ENCODE measurements at regions not wholly inside any gene's neighbourhood (a gene's known extent, or its start where the extent isn't known, plus 50 kb on each side); places are given as distances from the start of the nearest gene placed in this dataset.

DNA sequence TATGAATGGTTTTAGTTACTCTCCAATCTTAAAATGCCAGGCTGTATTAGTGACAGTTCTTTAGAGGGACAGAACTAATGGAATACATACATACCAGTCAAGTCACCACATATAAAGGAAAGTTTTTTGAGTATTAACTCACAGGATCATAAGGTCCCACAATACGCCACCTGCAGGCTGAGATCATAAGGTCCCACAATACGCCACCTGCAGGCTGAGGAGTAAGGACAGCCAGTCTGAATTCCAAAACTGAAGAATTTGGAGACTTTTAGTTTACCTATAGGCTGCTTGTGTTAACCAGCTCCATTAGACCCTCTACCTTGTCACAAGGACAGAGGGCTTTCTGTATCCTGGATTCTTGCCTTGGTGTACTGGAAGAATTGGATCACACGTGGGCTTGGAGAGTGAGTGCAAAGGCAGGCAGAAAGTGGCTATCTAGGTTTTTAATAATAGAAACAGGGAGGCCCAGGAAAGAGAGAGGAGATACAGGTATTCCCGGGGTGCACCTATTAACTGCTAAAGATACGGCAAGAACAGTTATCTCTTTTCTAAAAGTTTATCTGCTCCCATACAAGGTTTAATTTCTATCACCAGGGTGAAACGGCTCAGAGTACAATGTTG is 234.9 kb upstream of the CYRIA start:
- no peak for DNase-seq (ENCODE audit: low spot score)

DNA sequence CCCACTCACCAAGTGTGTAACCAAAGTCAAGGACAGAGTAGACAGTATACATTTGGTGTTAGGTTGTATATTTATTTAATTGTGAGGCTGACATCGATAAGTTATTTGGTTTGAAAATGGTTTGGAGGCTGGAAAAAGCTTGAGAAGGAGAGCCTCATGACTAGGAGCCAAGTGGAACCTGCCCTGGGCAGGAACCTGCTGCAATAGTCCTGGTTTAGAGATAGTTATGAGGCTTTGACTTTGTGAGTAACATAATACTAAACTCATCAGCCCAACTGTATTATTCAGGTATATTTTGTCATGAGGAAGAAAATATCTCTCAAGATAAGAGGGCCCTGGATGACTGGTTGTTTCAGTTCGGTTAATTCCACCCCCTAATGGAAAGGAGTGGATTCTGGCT is 234.3 kb upstream of the CYRIA start:
- no peak for DNase-seq (ENCODE audit: low spot score)

DNA sequence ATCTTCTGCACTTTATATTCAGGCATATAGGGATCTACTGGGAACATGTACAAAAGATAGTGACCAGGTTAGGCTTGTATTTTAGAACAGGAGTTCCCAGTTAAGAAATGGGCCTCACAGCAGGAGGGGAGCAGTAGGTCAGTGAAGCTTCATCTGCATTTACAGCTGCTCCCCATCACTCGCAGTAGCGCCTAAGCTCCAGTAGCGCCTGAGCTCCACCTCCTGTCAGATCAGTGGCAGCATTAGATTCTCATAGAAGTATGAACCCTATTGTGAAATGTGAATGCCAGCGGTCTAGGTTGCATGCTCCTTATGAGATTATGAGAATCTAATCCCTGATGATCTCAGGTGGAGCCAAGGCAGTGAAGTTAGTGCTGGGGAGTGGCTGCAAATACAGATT is 224.4 kb upstream of the CYRIA start:
- no peak for DNase-seq (ENCODE audit: low spot score)

DNA sequence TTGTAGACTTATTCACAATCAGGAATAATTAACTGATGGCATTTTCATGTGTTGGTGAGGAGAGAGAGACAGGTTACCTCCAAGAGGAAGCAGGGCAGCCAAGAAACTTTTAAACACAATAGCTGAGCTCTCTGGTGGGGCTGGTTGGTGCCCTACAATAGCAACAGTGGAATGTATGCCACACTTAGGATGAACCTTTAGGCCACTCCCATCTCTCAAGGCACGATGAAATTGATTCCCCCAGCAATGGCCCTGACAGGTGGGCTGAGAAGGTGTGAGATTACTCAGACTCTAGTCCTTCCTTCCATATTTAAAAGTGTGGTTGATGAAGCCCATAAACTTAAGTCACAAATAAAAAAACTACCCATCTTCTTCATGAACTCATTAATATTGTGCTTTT is 219.4 kb upstream of the CYRIA start:
- DNase-seq (ENCODE audit: low spot score), result no peak

DNA sequence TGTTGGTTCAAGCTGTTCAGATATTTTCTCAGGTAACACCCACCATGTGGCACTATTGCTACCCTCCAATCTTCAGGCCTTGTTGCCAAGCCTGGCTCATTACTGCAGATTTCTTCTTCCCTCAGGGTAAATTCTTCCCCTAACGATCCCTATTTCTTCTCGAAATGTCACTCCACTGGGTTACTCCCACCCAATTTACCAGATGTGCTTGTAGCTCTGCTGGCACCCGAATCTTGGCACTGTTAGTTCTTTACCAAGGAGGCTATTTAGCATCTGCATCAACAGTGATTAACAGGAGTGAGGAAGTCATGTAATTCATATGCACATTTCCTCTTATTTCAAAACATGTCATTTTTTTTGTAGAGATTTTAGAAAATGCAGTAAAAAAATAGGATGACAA is 217.1 kb upstream of the CYRIA start:
- DNase-seq (ENCODE audit: low spot score), result no peak

DNA sequence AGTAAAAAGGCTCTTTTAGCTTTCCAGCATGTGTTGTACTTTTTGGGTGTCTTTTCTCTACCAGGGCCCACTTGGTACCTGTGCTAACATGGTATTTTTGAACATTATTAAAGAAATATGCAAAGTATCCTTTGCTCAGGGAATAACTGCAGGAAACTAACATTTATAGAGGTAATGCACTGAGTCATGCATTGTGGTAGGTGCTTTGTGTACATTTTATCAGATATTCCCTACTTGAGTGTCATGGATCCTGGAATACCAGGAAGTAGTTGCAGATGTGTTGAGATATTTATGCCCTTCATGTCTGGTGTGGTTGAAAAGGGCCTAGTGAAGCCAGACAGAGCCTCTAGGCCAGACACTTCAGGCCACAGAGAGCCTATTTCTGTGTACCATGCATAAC is 215.5 kb upstream of the CYRIA start:
- no peak for DNase-seq (ENCODE audit: low spot score)

DNA sequence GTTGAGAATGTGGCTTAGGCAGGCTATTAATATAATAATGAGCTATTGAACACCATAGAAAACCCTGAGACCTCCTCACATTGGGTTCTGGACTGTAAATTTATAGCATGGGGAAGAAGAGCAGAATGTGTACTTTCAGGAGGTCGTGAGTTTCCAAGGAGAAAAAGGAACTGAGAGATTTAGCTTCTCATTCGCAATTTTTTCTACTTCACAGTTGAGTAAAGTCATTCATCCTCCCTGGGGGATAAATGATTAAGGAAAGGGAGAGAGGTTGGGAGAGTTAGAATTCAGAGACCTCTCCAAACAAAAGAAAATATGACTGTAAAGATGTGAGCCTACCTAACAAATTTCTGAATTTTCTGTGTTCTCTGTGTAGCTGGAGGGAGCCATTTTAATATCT is 205.8 kb upstream of the CYRIA start:
- no peak for DNase-seq (ENCODE audit: low spot score)

DNA sequence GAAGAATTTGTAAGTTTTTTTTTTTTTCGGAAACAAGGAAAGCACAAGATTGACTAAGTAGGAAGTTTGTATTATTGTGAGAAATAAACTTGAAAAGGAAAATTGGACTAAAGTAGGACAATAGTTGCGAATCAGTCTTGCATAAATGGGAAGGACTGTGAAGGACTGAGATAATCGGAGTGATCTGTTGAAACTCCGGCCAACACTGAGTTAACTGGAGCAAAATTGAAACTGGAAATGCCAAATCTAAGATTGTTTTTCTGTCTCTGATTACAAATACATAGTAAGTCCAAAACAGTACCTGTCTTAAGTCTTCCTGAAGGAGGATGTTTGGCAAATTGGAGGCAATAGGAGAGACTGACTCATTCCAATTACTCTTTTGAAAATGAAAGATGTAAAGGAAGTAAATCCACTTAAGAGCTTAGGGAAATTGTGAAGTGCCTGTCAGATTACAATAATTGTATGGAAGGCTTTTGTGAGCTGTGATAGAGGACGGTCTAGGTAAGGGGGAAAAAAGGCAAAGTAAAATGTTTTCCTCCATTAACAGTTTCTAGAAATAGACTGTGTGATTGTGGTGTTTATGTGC is 204.9 kb upstream of the CYRIA start:
- no peak for DNase-seq (ENCODE audit: low spot score)

DNA sequence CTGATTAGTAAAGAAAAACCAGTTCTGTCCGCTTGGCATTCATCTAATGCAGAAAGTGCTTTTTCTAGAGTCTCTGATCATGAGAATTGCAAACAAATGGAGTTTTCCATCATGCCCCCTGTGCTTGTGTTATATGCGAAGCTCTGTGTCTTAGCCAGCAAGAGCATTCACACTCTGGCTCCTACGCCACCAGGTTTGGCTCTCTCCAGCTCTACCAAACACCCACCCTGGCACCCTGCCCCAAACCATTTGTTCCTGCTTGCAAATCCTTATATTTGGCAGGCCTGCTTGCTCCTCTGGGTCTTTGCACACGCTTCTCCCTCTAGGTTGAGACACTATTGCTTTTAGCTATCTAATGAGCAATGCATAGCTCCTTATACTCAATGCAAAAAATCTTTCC is 204.1 kb upstream of the CYRIA start:
- no peak for DNase-seq (ENCODE audit: low spot score)

DNA sequence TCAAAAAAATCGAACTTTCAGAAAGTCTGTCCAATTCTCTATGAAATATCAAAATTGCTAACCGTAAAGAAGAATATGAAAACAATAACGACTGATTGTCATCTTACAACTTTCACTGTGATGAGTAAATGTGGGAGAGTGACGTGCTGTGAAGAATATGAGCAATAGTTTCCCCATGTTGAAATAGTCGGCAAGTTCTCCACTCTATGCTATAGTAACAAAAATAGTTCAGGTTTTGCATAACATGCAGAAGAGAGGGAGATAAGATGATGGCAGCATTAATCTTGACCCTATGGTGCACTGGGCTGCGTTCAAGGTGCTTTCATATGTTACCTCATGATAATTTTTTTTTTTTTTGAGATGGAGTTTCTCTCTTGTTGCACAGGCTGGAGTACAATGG is 196.8 kb upstream of the CYRIA start:
- no peak for DNase-seq (ENCODE audit: low spot score)

DNA sequence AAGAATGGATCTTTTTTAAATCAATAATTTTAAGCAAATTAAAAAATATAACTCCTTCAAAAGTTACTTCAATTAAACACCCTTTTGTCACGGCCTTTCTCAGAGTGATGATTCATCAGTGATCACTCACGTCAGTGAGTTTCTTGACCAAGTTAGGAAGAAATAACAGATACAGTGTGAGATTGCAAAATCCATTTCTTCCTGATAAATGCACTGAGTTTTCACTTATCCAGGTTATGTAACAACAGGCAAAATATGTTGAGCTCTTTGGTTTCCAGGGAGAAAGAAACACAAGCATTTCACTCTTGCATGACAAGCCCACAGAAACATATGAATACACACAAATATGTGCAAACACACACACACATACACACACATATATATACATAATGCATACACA is 195.9 kb upstream of the CYRIA start:
- DNase-seq (ENCODE audit: low spot score), result no peak

DNA sequence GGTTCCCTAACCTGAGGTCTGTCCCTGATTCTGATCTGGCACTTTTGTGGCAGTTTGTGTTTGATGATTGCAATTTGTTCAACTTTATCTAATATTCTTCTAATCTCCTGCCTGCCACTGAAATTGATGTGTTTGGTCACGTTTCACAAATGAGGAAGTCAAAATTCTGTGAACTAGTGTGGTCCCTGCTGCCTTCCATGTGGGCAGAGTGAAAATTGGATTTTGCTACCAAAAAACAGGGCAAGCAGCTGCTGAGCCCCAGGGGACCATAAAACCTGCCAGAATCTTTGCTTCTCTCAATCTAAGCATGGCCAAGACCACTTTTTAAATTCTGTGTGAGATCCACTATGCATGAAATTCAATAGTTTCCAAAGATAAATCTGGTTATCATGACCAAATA is 195.5 kb upstream of the CYRIA start:
- no peak for DNase-seq (ENCODE audit: low spot score)

DNA sequence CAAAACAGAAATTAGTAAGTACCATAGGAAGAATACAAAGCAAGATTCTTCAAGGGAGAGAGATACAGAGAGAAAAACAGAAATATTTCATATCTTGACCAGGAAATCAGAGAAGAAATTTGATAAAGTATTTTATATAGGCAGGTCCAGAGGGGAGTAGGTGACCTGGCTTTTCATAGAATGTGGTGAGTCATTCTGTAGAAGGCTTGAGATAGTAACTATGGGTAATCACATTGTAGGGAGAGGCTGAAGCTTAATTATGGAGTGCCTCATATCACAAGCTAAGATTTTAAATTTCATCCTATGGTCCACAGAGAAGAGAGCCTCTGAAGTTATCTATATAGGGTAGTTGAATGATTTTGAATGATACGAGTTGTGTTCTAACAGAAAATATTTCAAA is 195.0 kb upstream of the CYRIA start:
- no peak for DNase-seq (ENCODE audit: low spot score)

DNA sequence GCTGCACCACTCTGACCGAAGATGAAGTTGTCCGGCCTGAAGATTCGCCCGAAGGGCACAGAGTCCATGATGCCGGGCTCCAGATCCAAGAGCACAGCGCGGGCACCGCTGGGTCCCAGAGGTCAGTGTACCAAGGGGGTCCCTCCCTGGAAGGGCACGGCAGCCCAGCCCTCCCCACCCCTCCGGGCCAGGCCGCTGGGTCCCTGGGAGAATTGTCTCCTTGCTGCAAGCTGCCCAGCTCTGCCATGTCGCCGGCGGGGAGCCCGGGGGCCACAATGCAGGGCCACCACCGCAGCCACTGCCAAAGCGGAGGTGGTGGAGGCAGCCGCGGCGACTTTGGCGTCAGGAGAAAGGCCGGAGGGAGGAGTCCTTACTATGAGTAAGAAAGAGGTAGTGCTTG is 189.5 kb upstream of the CYRIA start:
- no peak for DNase-seq (ENCODE audit: low spot score)

DNA sequence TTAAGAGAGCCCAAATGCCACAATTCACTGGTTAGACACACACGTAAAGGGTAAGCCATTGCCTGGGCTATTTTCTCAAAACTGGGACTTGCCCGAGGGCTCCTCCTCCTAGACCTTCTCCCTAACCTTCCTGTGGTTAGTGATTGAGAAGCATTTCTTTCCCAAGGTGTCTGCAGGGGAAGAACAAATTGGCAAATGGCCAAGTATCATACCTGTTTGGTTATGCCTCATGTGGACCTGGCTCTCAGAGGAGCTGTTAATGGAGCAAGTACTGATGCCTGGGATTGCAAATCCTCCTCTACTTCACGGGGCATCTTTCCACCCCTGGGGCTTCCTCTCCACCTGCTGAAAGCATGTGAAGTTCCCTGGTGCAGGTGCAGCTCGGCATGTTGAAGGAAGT is 187.5 kb upstream of the CYRIA start:
- DNase-seq (ENCODE audit: low spot score), result no peak

DNA sequence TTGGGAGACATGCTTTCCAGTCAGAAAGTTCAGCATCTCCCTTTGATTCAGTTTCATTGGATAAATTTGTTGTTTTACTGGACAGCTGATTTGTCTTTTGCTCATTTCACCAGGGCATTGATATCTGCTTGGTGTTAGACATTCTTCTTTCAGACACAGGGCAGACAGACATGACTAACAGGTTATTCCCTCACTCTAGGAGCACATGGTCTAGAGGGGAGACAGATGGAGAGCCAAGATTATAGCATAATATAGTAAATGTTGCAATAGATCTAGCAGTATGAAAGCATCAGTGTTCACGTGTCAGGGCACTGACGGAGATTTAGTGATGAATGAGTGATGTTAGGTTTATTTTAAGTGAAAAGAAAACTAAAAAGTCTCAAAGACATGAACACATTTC is 187.0 kb upstream of the CYRIA start:
- DNase-seq (ENCODE audit: low spot score), result no peak

DNA sequence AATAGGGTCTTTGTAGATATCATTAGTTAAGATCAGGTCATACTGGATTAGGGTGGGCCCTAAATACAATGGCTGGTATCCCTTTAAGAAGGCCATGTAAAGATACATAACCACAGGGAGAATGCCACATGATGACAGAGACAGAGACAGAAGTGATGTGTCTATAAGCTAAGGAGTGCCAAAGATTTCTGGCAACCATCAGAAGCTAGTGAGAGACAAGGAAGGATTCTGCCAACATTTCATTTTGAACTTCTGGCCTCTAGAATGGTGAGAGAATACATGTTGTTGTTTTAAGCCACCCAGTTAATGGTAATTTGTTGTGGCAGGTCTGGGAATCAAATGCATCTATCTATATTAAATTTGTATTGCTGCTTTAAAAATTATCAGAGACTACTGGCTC is 185.5 kb upstream of the CYRIA start:
- DNase-seq (ENCODE audit: low spot score), result no peak

DNA sequence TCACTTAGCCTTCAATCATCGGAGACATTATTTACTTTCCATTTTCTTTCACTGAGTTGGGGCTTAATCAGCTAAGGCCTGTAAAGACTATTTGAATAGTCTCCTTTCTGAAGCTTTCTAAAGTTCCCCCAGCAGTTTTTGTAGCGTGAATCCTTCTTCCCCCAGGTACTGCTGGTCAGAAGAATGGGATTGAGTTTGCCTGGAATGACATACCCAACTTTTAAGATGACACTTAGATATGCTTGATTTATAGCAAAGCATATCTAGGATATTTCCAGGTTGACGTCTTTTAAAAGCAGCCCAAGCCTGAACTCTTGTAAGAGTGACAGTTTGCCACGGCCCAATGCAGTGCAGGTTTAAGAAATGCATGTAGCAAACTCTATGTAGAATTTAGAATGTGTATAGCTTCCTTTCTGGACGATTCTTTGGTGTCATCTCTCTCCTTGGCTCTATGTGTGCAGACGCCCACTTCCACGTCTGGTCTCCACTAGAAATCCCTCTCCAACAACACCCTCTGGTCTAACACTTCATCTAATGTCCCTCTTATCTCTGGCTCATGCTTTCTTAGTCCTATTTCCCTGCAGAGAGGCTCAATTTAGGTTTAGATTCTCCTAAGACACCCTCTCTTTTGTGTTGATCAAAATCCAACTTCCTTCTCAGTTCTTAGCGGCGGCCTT is 175.0 kb upstream of the CYRIA start:
- DNase-seq (ENCODE audit: low spot score), result no peak

DNA sequence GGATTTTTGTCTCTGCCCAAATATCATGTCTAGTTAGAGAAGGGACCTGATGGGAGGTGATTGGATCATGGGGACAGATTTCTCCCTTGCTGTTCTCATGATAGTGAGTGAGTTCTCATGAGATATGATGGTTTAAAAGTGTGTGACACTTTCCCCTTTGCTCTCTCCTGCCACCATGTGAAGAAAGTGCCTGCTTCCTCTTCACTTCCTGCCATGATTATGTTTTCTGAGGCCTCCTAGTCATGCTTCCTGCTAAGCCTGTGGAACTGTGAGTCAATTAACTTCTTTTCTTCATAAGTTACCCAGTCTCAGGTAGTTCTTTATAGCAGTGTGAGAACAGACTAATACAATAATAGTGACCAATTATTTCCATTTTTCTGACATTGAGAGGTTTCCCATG is 167.3 kb upstream of the CYRIA start:
- no peak for DNase-seq (ENCODE audit: low spot score)

DNA sequence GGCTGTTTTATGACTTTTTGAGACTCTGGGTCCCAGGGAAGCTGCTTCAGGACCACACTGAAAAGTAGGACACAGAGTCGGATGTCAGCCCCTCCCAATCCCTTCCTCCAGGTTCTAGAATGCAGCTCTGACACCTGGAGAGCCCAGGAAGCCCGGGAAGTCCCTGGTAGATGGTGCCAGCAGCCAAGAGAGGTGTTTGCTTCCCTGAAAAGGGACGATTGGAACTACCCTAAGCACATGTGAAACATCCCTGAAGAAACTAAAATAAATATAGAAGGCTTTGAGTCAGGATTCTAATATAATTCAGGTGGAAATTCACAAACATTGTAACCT is 163.2 kb upstream of the CYRIA start:
- no peak for DNase-seq (ENCODE audit: low spot score)

DNA sequence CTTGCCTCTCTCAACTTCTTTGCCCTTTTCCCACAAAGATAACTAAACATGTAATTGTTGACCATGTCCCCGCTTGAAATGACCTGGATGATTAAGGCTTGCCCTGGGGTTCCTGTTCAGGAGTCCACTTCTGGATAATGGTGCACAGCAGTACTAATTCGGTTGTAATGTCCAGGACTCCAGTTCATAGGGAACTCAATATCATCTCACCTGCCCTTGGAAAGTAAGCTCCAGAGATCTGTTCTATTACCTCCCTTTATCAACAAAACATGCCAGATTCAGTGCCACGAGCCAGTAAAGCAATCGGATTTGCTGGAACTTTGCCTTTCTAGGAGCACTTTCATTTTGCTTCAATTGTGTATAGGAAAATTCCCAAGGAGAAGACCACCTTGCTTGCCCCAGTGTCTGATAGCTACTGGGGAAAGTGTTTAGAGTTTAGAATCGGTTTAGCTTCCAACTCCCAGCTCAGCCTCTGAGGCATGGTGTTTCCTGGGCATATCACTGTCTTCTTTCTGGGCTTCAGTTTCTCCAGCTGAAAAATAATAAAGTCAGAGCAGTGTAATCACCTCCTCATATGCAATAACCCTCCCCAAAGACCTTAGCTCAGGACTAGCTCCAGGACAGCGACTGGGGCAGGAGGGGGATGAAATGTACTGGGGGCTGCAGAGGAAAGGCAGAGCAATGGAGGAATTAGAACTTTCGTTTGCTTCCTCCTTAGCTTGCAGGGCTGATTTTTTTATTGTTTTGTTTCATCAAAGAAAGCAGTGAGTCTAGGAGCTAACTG is 162.6 kb upstream of the CYRIA start:
- no peak for DNase-seq (ENCODE audit: low spot score)

DNA sequence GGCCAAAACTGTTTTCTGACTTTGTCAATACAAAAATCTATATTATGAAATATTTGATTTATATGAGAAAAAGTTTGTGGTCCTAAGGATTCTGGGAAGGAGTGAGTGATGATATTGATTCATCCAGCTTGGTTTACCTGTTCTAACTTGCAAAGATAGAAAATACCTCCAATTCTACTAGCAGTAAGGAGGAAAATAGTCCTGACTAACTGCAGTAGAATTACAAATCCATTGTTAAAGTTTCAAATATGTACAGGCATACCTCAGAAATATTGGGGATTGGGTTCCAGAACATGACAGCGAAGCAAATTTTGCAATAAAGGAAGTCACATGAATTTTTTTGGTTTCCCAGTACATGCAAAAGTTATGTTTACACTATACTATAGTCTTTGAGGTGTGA is 158.8 kb upstream of the CYRIA start:
- no peak for DNase-seq (ENCODE audit: low spot score)

DNA sequence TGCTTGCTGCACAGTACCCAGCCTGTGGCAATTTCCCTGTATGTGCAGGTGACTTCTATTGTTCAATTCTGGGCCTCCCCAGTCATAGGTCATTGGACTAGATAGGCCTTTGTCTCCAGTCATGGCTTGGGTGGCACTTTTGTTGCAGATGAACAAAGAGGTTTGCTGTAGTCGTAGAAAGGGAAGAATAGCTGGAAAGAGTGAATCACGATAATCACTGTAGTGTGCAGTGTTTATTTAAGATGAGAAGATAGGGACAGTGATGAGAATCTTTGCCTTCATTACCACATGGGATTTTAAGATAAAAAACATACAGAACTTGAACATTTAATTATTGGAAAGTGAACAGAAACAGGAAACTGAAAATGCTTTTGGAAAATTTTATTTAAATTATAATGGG is 156.1 kb upstream of the CYRIA start:
- no peak for DNase-seq (ENCODE audit: low spot score)

DNA sequence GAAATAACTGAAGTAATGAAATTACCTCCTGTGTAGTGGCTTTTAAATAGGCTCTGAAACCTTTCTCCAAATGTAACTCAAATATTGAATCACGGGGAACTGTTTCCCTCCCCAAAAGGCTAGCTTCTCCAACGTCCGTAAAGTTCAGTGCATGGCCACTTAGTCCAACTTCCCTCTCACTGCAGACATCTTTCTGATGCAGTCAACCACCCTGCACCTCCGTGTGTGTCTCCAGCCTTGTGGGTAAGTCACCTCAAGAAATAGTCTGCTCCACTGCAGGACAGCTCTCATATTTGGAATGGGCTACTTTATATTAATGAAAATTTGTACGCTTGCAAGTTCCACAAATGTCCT is 152.5 kb upstream of the CYRIA start:
- DNase-seq (ENCODE audit: low spot score), result no peak

Measured in AG08396 (cell line).